ENCODE measurements at regions not wholly inside any gene's neighbourhood (a gene's known extent, or its start where the extent isn't known, plus 50 kb on each side); places are given as distances from the start of the nearest gene placed in this dataset.

- DNase-seq (ENCODE audit: low read depth in 1 of 2, low spot score in 2 of 2) (no peak), FAIRE-seq (no peak)
- Histone ChIP-seq H3K4me2 (ENCODE audit: insufficient read depth in 1 of 2, low read depth in 2 of 2, low read length in 2 of 2) (no peak overlapping the region), H2AK5ac (ENCODE audit: low read depth, low read length) (no peak overlapping the region), H2BK5ac (ENCODE audit: low read depth, low read length) (no peak overlapping the region), H4K20me1 (replicated peaks in 1 of 2; ENCODE audit: control insufficient read depth in 1 of 2, insufficient read depth in 2 of 2, low read length in 2 of 2) (no peaks in the 10 kb centered on the region), H3K23ac (ENCODE audit: insufficient read length) (no peak overlapping the region), H3K9ac (replicated peaks in 1 of 4; ENCODE audit: extremely low read depth in 1 of 4, low read depth in 3 of 4, low read length in 3 of 4) (no peak overlapping the region), H3K23me2 (ENCODE audit: low read depth, low read length) (no peaks in the 10 kb centered on the region; the same call in 1 of the 2 replicates), H3K18ac (ENCODE audit: extremely low read depth, low read length) (no peak overlapping the region), H2BK20ac (ENCODE audit: low read length) (no peak overlapping the region), H3K27ac (ENCODE audit: low read depth, low read length) (no peak overlapping the region), H2AFZ (ENCODE audit: low read length) (no peak overlapping the region), H4K8ac (ENCODE audit: extremely low read depth, insufficient read depth, low read length) (no peak overlapping the region), H3K79me2 (ENCODE audit: control insufficient read depth in 1 of 2, insufficient read depth in 2 of 2, low read length in 2 of 2) (no peaks in the 10 kb centered on the region), H3K14ac (ENCODE audit: insufficient read length) (no peak overlapping the region), H2BK15ac (ENCODE audit: low read length) (no peak overlapping the region), H3K27me3 (replicated peaks in 1 of 4; ENCODE audit: control insufficient read depth in 3 of 4, extremely low read depth in 1 of 4, insufficient read depth in 3 of 4, low read length in 3 of 4) (peaks cover 0 to 2% (median 0%) of the 10 kb centered on the region in 4 experiments; a peak in 1 of 7 replicates), H3K4me1 (replicated peaks in 1 of 4; ENCODE audit: control insufficient read depth in 3 of 4, insufficient read depth in 4 of 4, low read length in 3 of 4) (peaks cover 0 to 4% (median 3%) of the 10 kb centered on the region in 4 experiments; a peak in 4 of 7 replicates), H3K4me3 (ENCODE audit: extremely low read depth in 1 of 4, insufficient read depth in 2 of 4, low read depth in 3 of 4, low read length in 4 of 4) (no peak overlapping the region), H3K36me3 (ENCODE audit: control insufficient read depth in 2 of 4, insufficient read depth in 4 of 4, low read length in 3 of 4) (no peaks in the 10 kb centered on the region), H4K5ac (ENCODE audit: insufficient read length, low read depth, low read length) (no peak overlapping the region), H3K79me1 (ENCODE audit: low read depth, low read length) (no peaks in the 10 kb centered on the region), H3K9me3 (ENCODE audit: insufficient read depth in 2 of 2, low read depth in 1 of 2, low read length in 1 of 2) (no peaks in the 10 kb centered on the region), H3K56ac (replicated peaks; ENCODE audit: insufficient read length, low read depth, low read length) (no peak overlapping the region), H2BK120ac (replicated peaks; ENCODE audit: low read depth, low read length) (no peak overlapping the region), H4K91ac (replicated peaks; ENCODE audit: insufficient read length, low read length) (no peak overlapping the region), H2BK12ac (ENCODE audit: low read depth, low read length) (no peak overlapping the region), H3K4ac (replicated peaks; ENCODE audit: insufficient read length, low read depth, low read length) (no peak overlapping the region)
- POLR2A ChIA-PET (ENCODE audit: partially characterized antibody), result no interaction called here
- WGBS, 2 experiments (ENCODE audit: extremely low coverage in 1 of 2, insufficient coverage in 1 of 2, insufficient read length in 1 of 2, insufficient replicate concordance in 2 of 2, low coverage in 1 of 2, low lambda C conversion rate in 2 of 2, missing lambda C conversion rate in 1 of 2), result 56% methylated on average over 3 of the region's 3 CpGs; no CpG with 5 or more reads in 1 of the 2 experiments
- CTCF ChIA-PET (ENCODE audit: partially characterized antibody), result no interaction called here
- TF ChIP-seq SP4 (IDR thresholded peaks at IDR 0.05; ENCODE audit: low read length), result no peak
- no peak for TF ChIP-seq RXRA (IDR thresholded peaks at IDR 0.05; ENCODE audit: insufficient read depth, low read depth, low read length)
- no peak for TF ChIP-seq MAFK (IDR thresholded peaks at IDR 0.05; ENCODE audit: low read depth, low read length)
Observed at GRCh38 chr2:59425247-59425646, 1128.2 kb downstream of the BCL11A start.
